Gastrocnemius medialis (tissue), 4 donors: ENCODE measurements at regions not wholly inside any gene's neighbourhood (a gene's known extent, or its start where the extent isn't known, plus 50 kb on each side); places are given as distances from the start of the nearest gene placed in this dataset.

Experiments
- ATAC-seq, 2 donors: fragments of 150-250 bp; one replicate each; pipeline ENCODE4 v1.9.1; 2016
- DNase-seq, 2 donors: peaks; one replicate each; pipeline ENCODE4 v3.0.0-alpha.2; 2019
- H3K27ac ChIP-seq, 4 donors: fragments of 200-600 bp; sonication (generic); 1 replicate in 1 of 4; 2 replicates in 3 of 4; pipeline ENCODE4 v1.5.1; 2016 to 2018; ENCODE audit warnings: mild to moderate bottlenecking in 2 of 4, moderate library complexity in 1 of 4
- H3K27me3 ChIP-seq, 3 donors: fragments of 200-600 bp; sonication (generic) in 2 of 3; 1 replicate in 1 of 3; 2 replicates in 2 of 3; pipeline versions ENCODE4 v1.5.1 to v1.6.0; 2016 to 2019; ENCODE audit warnings: mild to moderate bottlenecking in 1 of 3, moderate library complexity in 1 of 3
- H3K36me3 ChIP-seq, 2 donors: fragments of 200-600 bp; sonication (generic) in 1 of 2; one replicate each; pipeline ENCODE4 v1.5.1; 2017 to 2018
- H3K4me1 ChIP-seq, 2 donors: fragments of 200-600 bp; sonication (generic) in 1 of 2; one replicate each; pipeline ENCODE4 v1.5.1; 2016 to 2017; ENCODE audit warnings: mild to moderate bottlenecking in 2 of 2
- H3K4me3 ChIP-seq, 4 donors: fragments of 200-600 bp; sonication (generic) in 3 of 4; 1 replicate in 1 of 4; 2 replicates in 3 of 4; pipeline ENCODE4 v1.5.1; 2016 to 2019; ENCODE audit warnings: mild to moderate bottlenecking in 2 of 4
- H3K9me3 ChIP-seq, 3 donors: fragments of 200-600 bp; sonication (generic) in 2 of 3; 1 replicate in 1 of 3; 2 replicates in 2 of 3; pipeline ENCODE4 v1.5.1; 2016 to 2019
- CTCF ChIP-seq, 5 experiments: fragments of 450-650 bp in 3 of 5; fragments of 200-600 bp in 2 of 5; sonication (generic) in 2 of 5; IDR thresholded peaks in 4 of 5; conservative IDR thresholded peaks in 1 of 5; 1 replicate in 4 of 5; 2 replicates in 1 of 5; pipeline ENCODE4 v1.5.1; 2016 to 2019; ENCODE audit warnings: antibody characterized with exemption in 5 of 5, mild to moderate bottlenecking in 3 of 5, moderate library complexity in 3 of 5
- POLR2A ChIP-seq, 2 donors: fragments of 450-650 bp; IDR thresholded peaks; one replicate each; pipeline ENCODE4 v1.6.1; 2017; ENCODE audit warnings: antibody characterized with exemption in 2 of 2, mild to moderate bottlenecking in 2 of 2, moderate library complexity in 2 of 2
- in situ Hi-C, 4 donors: fragments of 200-750 bp; cut with MboI; loops; one replicate each; pipeline versions ENCODE4 v1.15.0 to v1.8.0; 2017; ENCODE audit warnings: low sequenced_read_pairs in 4 of 4
- intact Hi-C: fragments of 100-400 bp; cut with DNase I; formaldehyde crosslinking; loops from one replicate; pipeline ENCODE4 v1.15.1; 2023; ENCODE audit warnings: low total_unique reads

GRCh38 chr5:8751971-8752370 is 793.9 kb downstream of the SEMA5A start:
- H3K36me3 ChIP-seq, result no peaks in the 10 kb centered on the region
- no peaks in the 10 kb centered on the region for H3K9me3 ChIP-seq
- ATAC-seq, result no peak
- in situ Hi-C loops (no loop called here), intact Hi-C loops (no loop called here)
- TF ChIP-seq POLR2A (IDR thresholded peaks at IDR 0.05) (no peak), CTCF (IDR thresholded peaks at IDR 0.05 in 4 of 5, conservative IDR thresholded peaks at IDR 0.05 in 1 of 5) (no peak)
- no peak overlapping the region for H3K4me3 ChIP-seq
- DNase-seq, result no peak
- H3K27me3 ChIP-seq, result no peaks in the 10 kb centered on the region
- no peaks in the 10 kb centered on the region for H3K4me1 ChIP-seq
- H3K27ac ChIP-seq, result no peak overlapping the region

GRCh38 chr5:8752595-8752994 is 793.3 kb downstream of the SEMA5A start:
- intact Hi-C loops, result no loop called here
- in situ Hi-C loops, result no loop called here
- ATAC-seq (no peak), DNase-seq (no peak)
- TF ChIP-seq CTCF (IDR thresholded peaks at IDR 0.05 in 4 of 5, conservative IDR thresholded peaks at IDR 0.05 in 1 of 5), result no peak
- Histone ChIP-seq H3K27ac (no peak overlapping the region), H3K27me3 (no peaks in the 10 kb centered on the region), H3K4me1 (no peaks in the 10 kb centered on the region), H3K9me3 (no peaks in the 10 kb centered on the region), H3K4me3 (no peak overlapping the region), H3K36me3 (no peaks in the 10 kb centered on the region)

GRCh38 chr5:8756498-8757084 is 789.3 kb downstream of the SEMA5A start:
- Histone ChIP-seq H3K9me3 (no peaks in the 10 kb centered on the region), H3K4me1 (no peaks in the 10 kb centered on the region), H3K27ac (no peak overlapping the region), H3K4me3 (no peak overlapping the region), H3K36me3 (no peaks in the 10 kb centered on the region), H3K27me3 (no peaks in the 10 kb centered on the region)
- TF ChIP-seq POLR2A (IDR thresholded peaks at IDR 0.05) (no peak), CTCF (IDR thresholded peaks at IDR 0.05 in 4 of 5, conservative IDR thresholded peaks at IDR 0.05 in 1 of 5) (no peak)
- ATAC-seq (no peak), DNase-seq (no peak)
- intact Hi-C loops, result no loop called here
- in situ Hi-C loops, result no loop called here

- intact Hi-C loops, result no loop called here
- in situ Hi-C loops, result no loop called here
- DNase-seq, result no peak
- H3K9me3 ChIP-seq, result no peaks in the 10 kb centered on the region
- no peak overlapping the region for H3K4me3 ChIP-seq
- TF ChIP-seq POLR2A (IDR thresholded peaks at IDR 0.05), result no peak
- TF ChIP-seq CTCF (IDR thresholded peaks at IDR 0.05 in 4 of 5, conservative IDR thresholded peaks at IDR 0.05 in 1 of 5), result no peak
- no peak for ATAC-seq
- H3K27me3 ChIP-seq, result no peaks in the 10 kb centered on the region
- no peak overlapping the region for H3K27ac ChIP-seq
- H3K4me1 ChIP-seq, result no peaks in the 10 kb centered on the region
- no peaks in the 10 kb centered on the region for H3K36me3 ChIP-seq
Measured at GRCh38 chr5:8765886-8766285, 780.0 kb downstream of the SEMA5A start.

GRCh38 chr5:8766448-8766847 is 779.4 kb downstream of the SEMA5A start:
- Histone ChIP-seq H3K4me1 (no peaks in the 10 kb centered on the region), H3K36me3 (no peaks in the 10 kb centered on the region), H3K27me3 (no peaks in the 10 kb centered on the region), H3K27ac (no peak overlapping the region), H3K4me3 (no peak overlapping the region), H3K9me3 (no peaks in the 10 kb centered on the region)
- in situ Hi-C loops, result no loop called here
- TF ChIP-seq POLR2A (IDR thresholded peaks at IDR 0.05) (no peak), CTCF (IDR thresholded peaks at IDR 0.05 in 4 of 5, conservative IDR thresholded peaks at IDR 0.05 in 1 of 5) (no peak)
- intact Hi-C loops, result no loop called here
- ATAC-seq, result no peak
- no peak for DNase-seq
